Muscle layer of colon (tissue), 2 donors: ENCODE measurements at regions not wholly inside any gene's neighbourhood (a gene's known extent, or its start where the extent isn't known, plus 50 kb on each side); places are given as distances from the start of the nearest gene placed in this dataset.

Source experiments
- H3K27ac ChIP-seq: one replicate; pipeline ENCODE4 v1.7.0; 2013; ENCODE audit warnings: low read depth, mild to moderate bottlenecking, low read length, moderate library complexity
- H3K27me3 ChIP-seq, 2 donors: one replicate each; pipeline ENCODE4 v1.7.0; 2013; ENCODE audit warnings: low read length in 2 of 2, mild to moderate bottlenecking in 2 of 2; ENCODE audit not compliant: insufficient read depth in 2 of 2, control insufficient read depth in 1 of 2
- H3K36me3 ChIP-seq: one replicate; pipeline ENCODE4 v1.7.0; 2013; ENCODE audit warnings: mild to moderate bottlenecking, low read length; ENCODE audit not compliant: insufficient read depth
- H3K4me1 ChIP-seq: one replicate; pipeline ENCODE4 v1.7.0; 2013; ENCODE audit warnings: mild to moderate bottlenecking, low read length; ENCODE audit not compliant: insufficient read depth
- H3K4me3 ChIP-seq, 2 donors: one replicate each; pipeline ENCODE4 v1.7.0; 2013; ENCODE audit warnings: low read length in 2 of 2, low read depth in 1 of 2, mild to moderate bottlenecking in 1 of 2, moderate library complexity in 1 of 2
- H3K9ac ChIP-seq: one replicate; pipeline ENCODE4 v1.7.0; 2013; ENCODE audit warnings: low read length
- H3K9me3 ChIP-seq: one replicate; pipeline ENCODE4 v1.7.0; 2013; ENCODE audit warnings: mild to moderate bottlenecking, low read length
- donor health status: abdominal sarcoma.
- donor health status: Adenocarcinoma of cecum.

- no peak overlapping the region for H3K4me3 ChIP-seq
- no peak overlapping the region for H3K27ac ChIP-seq
- no peaks in the 10 kb centered on the region for H3K9me3 ChIP-seq
- no peaks in the 10 kb centered on the region for H3K36me3 ChIP-seq
- H3K4me1 ChIP-seq: peaks cover 11% of the 10 kb centered on the region
- H3K9ac ChIP-seq: no peak overlapping the region
- H3K27me3 ChIP-seq: no peaks in the 10 kb centered on the region
Measured at GRCh38 chr18:59061914-59062642, 77.6 kb upstream of the SEC11C start.

- H3K36me3 ChIP-seq: no peaks in the 10 kb centered on the region
- H3K9me3 ChIP-seq: no peaks in the 10 kb centered on the region
- H3K27ac ChIP-seq: no peak overlapping the region
- no peak overlapping the region for H3K4me3 ChIP-seq
- H3K4me1 ChIP-seq: peaks cover 11% of the 10 kb centered on the region
- no peak overlapping the region for H3K9ac ChIP-seq
- H3K27me3 ChIP-seq: no peaks in the 10 kb centered on the region
Measured at GRCh38 chr18:59062643-59063006, 77.1 kb upstream of the SEC11C start.

GRCh38 chr18:59063300-59063906 is 76.3 kb upstream of the SEC11C start:
- peak overlapping the region; percentile 49 for H3K27ac ChIP-seq

GRCh38 chr18:59063912-59064311 is 75.8 kb upstream of the SEC11C start:
- no peaks in the 10 kb centered on the region for H3K27me3 ChIP-seq
- H3K36me3 ChIP-seq: no peaks in the 10 kb centered on the region
- H3K9ac ChIP-seq: no peak overlapping the region
- no peak overlapping the region for H3K4me3 ChIP-seq
- no peak overlapping the region for H3K27ac ChIP-seq
- H3K9me3 ChIP-seq: no peaks in the 10 kb centered on the region
- peaks cover 6% of the 10 kb centered on the region for H3K4me1 ChIP-seq

More at GRCh38 chr18:59063300-59063906, 76.3 kb upstream of the SEC11C start:
- H3K9me3 ChIP-seq: no peaks in the 10 kb centered on the region
- peaks cover 6% of the 10 kb centered on the region for H3K4me1 ChIP-seq
- no peaks in the 10 kb centered on the region for H3K36me3 ChIP-seq
- H3K9ac ChIP-seq: no peak overlapping the region
- no peak overlapping the region for H3K4me3 ChIP-seq
- no peaks in the 10 kb centered on the region for H3K27me3 ChIP-seq

GRCh38 chr18:59065684-59066083 is 74.0 kb upstream of the SEC11C start:
- no peaks in the 10 kb centered on the region for H3K36me3 ChIP-seq
- H3K9me3 ChIP-seq: no peaks in the 10 kb centered on the region
- H3K4me1 ChIP-seq: peaks cover 6% of the 10 kb centered on the region
- no peaks in the 10 kb centered on the region for H3K27me3 ChIP-seq
- no peak overlapping the region for H3K27ac ChIP-seq
- H3K4me3 ChIP-seq: no peak overlapping the region
- H3K9ac ChIP-seq: no peak overlapping the region

GRCh38 chr18:59067873-59068272 is 71.8 kb upstream of the SEC11C start:
- peaks cover 6% of the 10 kb centered on the region for H3K4me1 ChIP-seq
- H3K4me3 ChIP-seq: no peak overlapping the region
- H3K36me3 ChIP-seq: no peaks in the 10 kb centered on the region
- no peak overlapping the region for H3K27ac ChIP-seq
- H3K9me3 ChIP-seq: no peaks in the 10 kb centered on the region
- no peak overlapping the region for H3K9ac ChIP-seq
- no peaks in the 10 kb centered on the region for H3K27me3 ChIP-seq

- Histone ChIP-seq H3K4me1 (peaks cover 1% of the 10 kb centered on the region), H3K9ac (no peak overlapping the region), H3K27ac (no peak overlapping the region), H3K27me3 (no peaks in the 10 kb centered on the region), H3K9me3 (no peaks in the 10 kb centered on the region), H3K4me3 (no peak overlapping the region), H3K36me3 (no peaks in the 10 kb centered on the region)
Measured at GRCh38 chr18:59068276-59069071, 71.2 kb upstream of the SEC11C start.

GRCh38 chr18:59070181-59070912 is 69.3 kb upstream of the SEC11C start:
- no peak overlapping the region for H3K9ac ChIP-seq
- no peak overlapping the region for H3K27ac ChIP-seq
- H3K9me3 ChIP-seq: no peaks in the 10 kb centered on the region
- no peak overlapping the region for H3K4me3 ChIP-seq
- no peaks in the 10 kb centered on the region for H3K27me3 ChIP-seq
- no peaks in the 10 kb centered on the region for H3K36me3 ChIP-seq
- no peaks in the 10 kb centered on the region for H3K4me1 ChIP-seq

GRCh38 chr18:59072727-59073421 is 66.8 kb upstream of the SEC11C start:
- no peaks in the 10 kb centered on the region for H3K27me3 ChIP-seq
- no peak overlapping the region for H3K4me3 ChIP-seq
- no peak overlapping the region for H3K27ac ChIP-seq
- H3K9ac ChIP-seq: no peak overlapping the region
- no peaks in the 10 kb centered on the region for H3K9me3 ChIP-seq
- H3K36me3 ChIP-seq: no peaks in the 10 kb centered on the region
- H3K4me1 ChIP-seq: no peaks in the 10 kb centered on the region

- no peaks in the 10 kb centered on the region for H3K27me3 ChIP-seq
- H3K9ac ChIP-seq: no peak overlapping the region
- no peak overlapping the region for H3K4me3 ChIP-seq
- H3K36me3 ChIP-seq: no peaks in the 10 kb centered on the region
- H3K27ac ChIP-seq: no peak overlapping the region
- no peaks in the 10 kb centered on the region for H3K9me3 ChIP-seq
- H3K4me1 ChIP-seq: no peaks in the 10 kb centered on the region
Measured at GRCh38 chr18:59075923-59076322, 63.8 kb upstream of the SEC11C start.

GRCh38 chr18:59079264-59079663 is 60.4 kb upstream of the SEC11C start:
- no peaks in the 10 kb centered on the region for H3K4me1 ChIP-seq
- no peak overlapping the region for H3K27ac ChIP-seq
- no peak overlapping the region for H3K9ac ChIP-seq

More at GRCh38 chr18:59079264-59079663, 60.4 kb upstream of the SEC11C start:
- no peaks in the 10 kb centered on the region for H3K36me3 ChIP-seq
- H3K4me3 ChIP-seq: no peak overlapping the region
- no peaks in the 10 kb centered on the region for H3K27me3 ChIP-seq
- H3K9me3 ChIP-seq: no peaks in the 10 kb centered on the region
